Tibial nerve (tissue), 4 donors: ENCODE measurements at regions not wholly inside any gene's neighbourhood (a gene's known extent, or its start where the extent isn't known, plus 50 kb on each side); places are given as distances from the start of the nearest gene placed in this dataset.

Source experiments
- DNase-seq, 2 donors: peaks; one replicate each; pipeline ENCODE4 v3.0.0-alpha.2; 2019; ENCODE audit warnings: low spot score in 2 of 2
- H3K27ac ChIP-seq, 4 donors: fragments of 200-600 bp; sonication (generic) in 3 of 4; one replicate each; pipeline ENCODE4 v1.5.1; 2017 to 2019; ENCODE audit warnings: mild to moderate bottlenecking in 1 of 4
- H3K27me3 ChIP-seq, 2 donors: fragments of 200-600 bp; sonication (generic) in 1 of 2; one replicate each; pipeline versions ENCODE4 v1.5.1 to v1.6.0; 2017 to 2019
- H3K36me3 ChIP-seq, 3 donors: fragments of 200-600 bp; sonication (generic); one replicate each; pipeline ENCODE4 v1.5.1; 2018 to 2019
- H3K4me1 ChIP-seq, 4 donors: fragments of 200-600 bp; sonication (generic) in 3 of 4; one replicate each; pipeline ENCODE4 v1.5.1; 2017 to 2019
- H3K4me3 ChIP-seq, 4 donors: fragments of 200-600 bp; sonication (generic) in 3 of 4; one replicate each; pipeline ENCODE4 v1.5.1; 2017 to 2019; ENCODE audit warnings: mild to moderate bottlenecking in 1 of 4, moderate library complexity in 1 of 4
- H3K9me3 ChIP-seq, 4 donors: fragments of 200-600 bp; sonication (generic) in 3 of 4; one replicate each; pipeline ENCODE4 v1.5.1; 2017 to 2019
- EP300 ChIP-seq, 2 donors: sonication (generic); formaldehyde crosslinking; IDR thresholded peaks; one replicate each; pipeline ENCODE4 v1.6.1; 2017; ENCODE audit warnings: antibody characterized with exemption in 2 of 2, mild to moderate bottlenecking in 1 of 2
- POLR2A ChIP-seq, 2 donors: fragments of 450-650 bp; IDR thresholded peaks; one replicate each; pipeline ENCODE4 v1.6.1; 2017; ENCODE audit warnings: antibody characterized with exemption in 2 of 2, mild to moderate bottlenecking in 2 of 2, moderate library complexity in 2 of 2
- WGBS, 2 donors: methylation state at CpG; one replicate each; pipeline ENCODE4 v1.1.5; 2018; 5-methylcytosine and 5-hydroxymethylcytosine counted together
- TF ChIP-seq, protein P1 (sequence below), 5 experiments: fragments of 200-600 bp in 3 of 5; fragments of 450-650 bp in 2 of 5; sonication (generic) in 3 of 5; IDR thresholded peaks; one replicate each; pipeline ENCODE4 v1.5.1; 2016 to 2019; ENCODE audit warnings: antibody characterized with exemption in 5 of 5, mild to moderate bottlenecking in 3 of 5, moderate library complexity in 2 of 5

DNA sequence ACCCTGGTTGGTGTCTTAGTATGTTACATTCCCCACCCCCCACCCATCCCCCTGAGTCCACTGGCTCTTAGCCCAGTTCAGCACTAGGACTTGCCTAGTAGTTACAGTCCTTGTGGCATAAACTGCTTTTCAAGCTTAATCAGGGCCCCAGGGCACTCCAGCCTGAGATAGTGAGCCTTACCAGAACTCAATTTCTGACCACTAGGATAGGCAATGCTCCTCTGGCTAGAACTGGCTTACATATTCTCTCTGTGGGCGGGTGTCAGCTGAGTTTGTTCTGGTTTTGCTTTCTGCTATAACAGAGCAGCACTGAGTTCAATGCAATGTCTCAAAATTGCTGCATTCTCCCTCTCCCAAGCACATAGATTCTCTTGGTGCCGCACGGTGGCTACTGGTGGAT, 391.4 kb upstream of the DIPK2B start:
- 67 to 78% methylated on average over 3 of the region's 3 CpGs for WGBS, 2 donors
- no peak overlapping the region for H3K4me3 ChIP-seq
- H3K27ac ChIP-seq = no peak overlapping the region
- DNase-seq = no peak
- no peaks in the 10 kb centered on the region for H3K27me3 ChIP-seq
- H3K4me1 ChIP-seq = no peaks in the 10 kb centered on the region
- peaks cover 0 to 4% (median 0%) of the 10 kb centered on the region in 4 donors for H3K9me3 ChIP-seq
- TF ChIP-seq, protein P1, sequence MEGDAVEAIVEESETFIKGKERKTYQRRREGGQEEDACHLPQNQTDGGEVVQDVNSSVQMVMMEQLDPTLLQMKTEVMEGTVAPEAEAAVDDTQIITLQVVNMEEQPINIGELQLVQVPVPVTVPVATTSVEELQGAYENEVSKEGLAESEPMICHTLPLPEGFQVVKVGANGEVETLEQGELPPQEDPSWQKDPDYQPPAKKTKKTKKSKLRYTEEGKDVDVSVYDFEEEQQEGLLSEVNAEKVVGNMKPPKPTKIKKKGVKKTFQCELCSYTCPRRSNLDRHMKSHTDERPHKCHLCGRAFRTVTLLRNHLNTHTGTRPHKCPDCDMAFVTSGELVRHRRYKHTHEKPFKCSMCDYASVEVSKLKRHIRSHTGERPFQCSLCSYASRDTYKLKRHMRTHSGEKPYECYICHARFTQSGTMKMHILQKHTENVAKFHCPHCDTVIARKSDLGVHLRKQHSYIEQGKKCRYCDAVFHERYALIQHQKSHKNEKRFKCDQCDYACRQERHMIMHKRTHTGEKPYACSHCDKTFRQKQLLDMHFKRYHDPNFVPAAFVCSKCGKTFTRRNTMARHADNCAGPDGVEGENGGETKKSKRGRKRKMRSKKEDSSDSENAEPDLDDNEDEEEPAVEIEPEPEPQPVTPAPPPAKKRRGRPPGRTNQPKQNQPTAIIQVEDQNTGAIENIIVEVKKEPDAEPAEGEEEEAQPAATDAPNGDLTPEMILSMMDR (IDR thresholded peaks at IDR 0.05) = no peak
- TF ChIP-seq EP300 (IDR thresholded peaks at IDR 0.05) (no peak), POLR2A (IDR thresholded peaks at IDR 0.05) (no peak)
- no peaks in the 10 kb centered on the region for H3K36me3 ChIP-seq

DNA sequence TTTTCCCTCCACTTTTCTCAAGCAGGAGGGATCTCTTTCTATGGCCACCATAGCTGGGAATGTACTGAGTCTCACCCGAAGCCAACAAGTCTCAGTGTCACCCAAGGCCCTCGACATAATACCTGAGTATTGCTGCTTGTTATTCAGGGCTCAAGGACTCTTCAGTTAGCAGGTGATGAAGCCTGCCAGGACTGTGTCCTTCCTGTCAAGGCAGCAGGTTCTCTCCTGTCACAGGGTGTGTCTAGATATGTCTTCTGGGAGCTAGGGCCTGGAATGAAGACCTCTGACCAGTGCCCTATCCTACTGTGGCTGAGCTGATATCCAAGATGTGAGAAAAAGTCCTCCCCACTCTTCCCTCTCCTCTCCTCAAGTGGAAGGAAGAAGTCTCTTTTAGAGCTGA, 391.0 kb upstream of the DIPK2B start:
- Histone ChIP-seq H3K4me1 (no peaks in the 10 kb centered on the region), H3K27me3 (no peaks in the 10 kb centered on the region), H3K36me3 (no peaks in the 10 kb centered on the region), H3K9me3 (peaks cover 0 to 4% (median 0%) of the 10 kb centered on the region in 4 donors), H3K27ac (no peak overlapping the region), H3K4me3 (no peak overlapping the region)
- DNase-seq = no peak
- WGBS, 2 donors = 60 to 75% methylated on average over 1 to 2 of the region's 2 CpGs
- TF ChIP-seq EP300 (IDR thresholded peaks at IDR 0.05) = no peak
- TF ChIP-seq, protein P1 (IDR thresholded peaks at IDR 0.05) = no peak
- TF ChIP-seq POLR2A (IDR thresholded peaks at IDR 0.05) = no peak

DNA sequence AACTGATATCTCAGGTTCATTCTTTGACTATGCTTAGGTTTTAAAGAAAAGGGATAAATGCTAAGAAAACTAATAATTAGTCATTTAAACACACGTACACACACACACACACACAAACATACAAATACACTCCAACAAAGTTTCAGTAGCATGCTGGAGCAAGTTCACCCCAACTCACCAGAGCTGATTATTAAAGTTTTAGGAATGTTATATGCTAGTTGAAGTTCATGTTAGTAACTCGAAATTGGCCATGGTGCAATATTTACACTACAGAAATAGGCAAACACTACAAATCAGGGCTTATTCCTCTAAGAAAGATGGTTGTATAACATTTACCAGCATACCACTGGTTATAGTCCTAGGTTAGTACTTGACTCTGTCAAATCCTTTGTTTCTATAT, 384.0 kb upstream of the DIPK2B start:
- Histone ChIP-seq H3K36me3 (no peaks in the 10 kb centered on the region), H3K9me3 (peaks cover 0 to 13% (median 2%) of the 10 kb centered on the region in 4 donors), H3K27ac (no peak overlapping the region), H3K4me3 (no peak overlapping the region), H3K27me3 (no peaks in the 10 kb centered on the region), H3K4me1 (no peaks in the 10 kb centered on the region)
- WGBS, 2 donors = 51 to 71% methylated on average over 2 of the region's 2 CpGs
- no peak for DNase-seq
- no peak for TF ChIP-seq POLR2A (IDR thresholded peaks at IDR 0.05)
- TF ChIP-seq EP300 (IDR thresholded peaks at IDR 0.05) = no peak
- TF ChIP-seq, protein P1 (IDR thresholded peaks at IDR 0.05) = no peak

DNA sequence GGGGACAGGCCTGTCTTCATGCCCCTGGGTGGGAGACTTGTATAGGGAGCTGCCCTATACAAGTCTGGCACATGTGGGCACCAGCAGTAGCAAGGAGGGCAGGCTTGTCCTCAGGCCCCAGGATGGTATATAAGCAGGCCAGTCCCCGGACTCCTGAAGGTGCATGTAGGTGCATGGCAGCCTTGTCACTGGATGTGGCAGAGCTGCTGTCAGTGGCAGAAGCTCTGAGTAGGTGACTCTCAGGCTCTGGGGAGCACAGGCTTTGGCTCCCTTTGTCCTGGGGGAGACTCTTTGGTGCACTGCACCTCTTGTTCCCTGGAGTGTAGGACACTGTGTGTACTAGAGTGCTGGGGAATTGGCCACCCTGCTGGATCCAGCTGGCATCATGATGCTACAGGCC, 376.7 kb upstream of the DIPK2B start:
- TF ChIP-seq, protein P1 (IDR thresholded peaks at IDR 0.05) = no peak
- no peak for TF ChIP-seq POLR2A (IDR thresholded peaks at IDR 0.05)
- Histone ChIP-seq H3K36me3 (no peaks in the 10 kb centered on the region), H3K27ac (no peak overlapping the region), H3K4me3 (no peak overlapping the region), H3K27me3 (no peaks in the 10 kb centered on the region), H3K9me3 (peaks cover 0 to 15% (median 0%) of the 10 kb centered on the region in 4 donors), H3K4me1 (no peaks in the 10 kb centered on the region)
- 100% methylated on average over 1 of the region's 1 CpG; no CpG with 5 or more reads in 1 of the 2 donors for WGBS, 2 donors
- no peak for DNase-seq

DNA sequence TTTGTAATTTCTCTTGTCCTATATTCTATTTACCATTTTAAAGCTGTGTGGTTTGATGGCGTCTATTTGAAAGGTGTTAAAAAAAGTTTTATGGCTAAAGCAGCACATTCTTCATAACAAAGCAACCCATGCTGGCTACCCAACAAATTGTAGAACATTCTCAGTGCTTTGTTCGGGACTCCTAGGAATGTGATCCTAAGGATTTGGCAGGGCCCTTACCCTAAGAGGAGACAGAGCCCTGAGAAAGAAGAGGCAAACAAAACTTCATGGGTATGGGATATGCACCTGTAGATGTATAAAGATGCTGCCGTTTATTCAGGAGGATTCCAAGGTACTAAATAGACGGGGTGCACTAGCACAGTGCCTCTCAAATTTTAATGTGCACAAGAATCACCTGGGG, 370.8 kb upstream of the DIPK2B start:
- WGBS, 2 donors = 61 to 65% methylated on average over 4 of the region's 4 CpGs
- H3K4me1 ChIP-seq = no peaks in the 10 kb centered on the region
- H3K36me3 ChIP-seq = no peaks in the 10 kb centered on the region
- H3K27me3 ChIP-seq = no peaks in the 10 kb centered on the region
- DNase-seq = no peak
- TF ChIP-seq POLR2A (IDR thresholded peaks at IDR 0.05) (no peak), EP300 (IDR thresholded peaks at IDR 0.05) (no peak)
- no peak overlapping the region for H3K4me3 ChIP-seq
- H3K27ac ChIP-seq = no peak overlapping the region
- H3K9me3 ChIP-seq = no peaks in the 10 kb centered on the region

DNA sequence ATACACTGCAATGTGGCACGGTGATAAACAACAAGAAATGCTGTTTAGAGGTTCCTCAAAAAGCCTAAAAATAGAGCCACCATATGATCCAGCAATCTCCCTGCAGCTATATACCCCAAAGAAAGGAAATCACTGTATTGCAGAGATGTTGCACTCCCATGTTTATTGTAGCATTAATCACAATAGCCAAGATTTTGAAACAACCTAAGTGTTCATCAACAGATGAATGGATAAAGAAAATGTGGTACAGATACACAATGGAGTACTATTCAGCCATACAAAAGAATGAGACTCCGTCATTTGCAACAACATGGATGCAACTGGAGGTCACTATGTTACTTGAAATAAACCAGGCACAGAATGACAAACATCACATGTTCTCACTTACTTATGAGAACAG, 365.8 kb upstream of the DIPK2B start:
- no peaks in the 10 kb centered on the region for H3K4me1 ChIP-seq
- H3K9me3 ChIP-seq = no peaks in the 10 kb centered on the region
- TF ChIP-seq, protein P1 (IDR thresholded peaks at IDR 0.05) = no peak
- DNase-seq = no peak
- no peak overlapping the region for H3K27ac ChIP-seq
- WGBS, 2 donors = 53 to 58% methylated on average over 2 of the region's 2 CpGs
- no peaks in the 10 kb centered on the region for H3K27me3 ChIP-seq
- H3K4me3 ChIP-seq = no peak overlapping the region
- H3K36me3 ChIP-seq = no peaks in the 10 kb centered on the region
